AG10803 (cell line): ENCODE measurements at regions not wholly inside any gene's neighbourhood (a gene's known extent, or its start where the extent isn't known, plus 50 kb on each side); places are given as distances from the start of the nearest gene placed in this dataset.

Experiments used
- DNase-seq: peaks from one replicate; pipeline ENCODE4 v3.0.0; 2010; ENCODE audit warnings: low read depth
- H3K4me3 ChIP-seq: 2 replicates; pipeline ENCODE4 v1.5.1; 2011; ENCODE audit warnings: mild to moderate bottlenecking, low read length, control low read depth
- CTCF ChIP-seq: conservative IDR thresholded peaks from 2 replicates; pipeline ENCODE4 v1.5.1; 2011; ENCODE audit warnings: mild to moderate bottlenecking, low read length, control low read depth, inconsistent platforms

- no peak for TF ChIP-seq CTCF
- no peak overlapping the region for H3K4me3 ChIP-seq
- no peak for DNase-seq
Observed at GRCh38 chr16:7074715-7075114, 257.9 kb upstream of the RBFOX1 start.

- no peak for TF ChIP-seq CTCF
- no peak overlapping the region for H3K4me3 ChIP-seq
- no peak for DNase-seq
Observed at GRCh38 chr16:7057458-7057857, 275.2 kb upstream of the RBFOX1 start.

GRCh38 chr16:7055443-7055842, 277.2 kb upstream of the RBFOX1 start:
- DNase-seq = no peak
- TF ChIP-seq CTCF = no peak
- no peak overlapping the region for H3K4me3 ChIP-seq

- TF ChIP-seq CTCF = no peak
- H3K4me3 ChIP-seq = no peak overlapping the region
- no peak for DNase-seq
Observed at GRCh38 chr16:7051591-7052349, 280.9 kb upstream of the RBFOX1 start.

- no peak overlapping the region for H3K4me3 ChIP-seq
- no peak for TF ChIP-seq CTCF
- DNase-seq = no peak
Observed at GRCh38 chr16:7044331-7044730, 288.3 kb upstream of the RBFOX1 start.

GRCh38 chr16:7038475-7038874, 294.2 kb upstream of the RBFOX1 start:
- no peak for DNase-seq
- no peak overlapping the region for H3K4me3 ChIP-seq
- no peak for TF ChIP-seq CTCF

GRCh38 chr16:7037495-7037894, 295.1 kb upstream of the RBFOX1 start:
- no peak for TF ChIP-seq CTCF
- no peak overlapping the region for H3K4me3 ChIP-seq
- no peak for DNase-seq
